ENCODE measurements at regions not wholly inside any gene's neighbourhood (a gene's known extent, or its start where the extent isn't known, plus 50 kb on each side); places are given as distances from the start of the nearest gene placed in this dataset.

DNA sequence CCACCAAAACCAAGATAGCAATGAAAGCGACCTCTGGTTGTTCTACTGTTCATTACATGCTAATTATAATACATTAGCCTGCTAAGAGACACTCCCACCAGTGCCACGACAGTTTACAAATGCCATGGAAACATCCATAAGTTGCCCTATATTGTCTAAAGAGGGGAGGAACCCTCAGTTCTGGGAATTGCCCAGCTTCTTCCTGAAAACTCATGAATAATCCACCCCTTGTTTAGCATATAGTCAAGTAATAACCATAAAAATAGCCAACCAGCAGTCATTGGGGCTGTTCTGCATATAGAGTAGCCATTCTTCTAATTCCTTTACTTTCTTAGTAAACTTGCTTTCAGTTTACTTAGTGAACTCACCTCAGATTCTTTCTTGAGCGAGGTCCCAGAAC, 189.8 kb upstream of the SOX11 start:
- Mint-ChIP-seq H3K27me3 (ENCODE audit: insufficient read depth, low read depth) (peaks cover 4% of the 10 kb centered on the region), H3K36me3 (no peaks in the 10 kb centered on the region), H3K9me3 (no peaks in the 10 kb centered on the region), H3K27ac (no peak overlapping the region), H3K4me3 (no peak overlapping the region), H3K4me1 (peaks cover 6% of the 10 kb centered on the region)
- H3K4me3 ChIP-seq, result no peak overlapping the region
- no peaks in the 10 kb centered on the region for H3F3A ChIP-seq (ENCODE audit: low read depth)
- H3K27me3 ChIP-seq, result no peaks in the 10 kb centered on the region
- no peak for DNase-seq (ENCODE audit: low spot score)
- no peak for TF ChIP-seq EZH2phosphoT487 (IDR thresholded peaks at IDR 0.05)
- TF ChIP-seq EZH2 (IDR thresholded peaks at IDR 0.05), result no peak
- TF ChIP-seq, protein P1, sequence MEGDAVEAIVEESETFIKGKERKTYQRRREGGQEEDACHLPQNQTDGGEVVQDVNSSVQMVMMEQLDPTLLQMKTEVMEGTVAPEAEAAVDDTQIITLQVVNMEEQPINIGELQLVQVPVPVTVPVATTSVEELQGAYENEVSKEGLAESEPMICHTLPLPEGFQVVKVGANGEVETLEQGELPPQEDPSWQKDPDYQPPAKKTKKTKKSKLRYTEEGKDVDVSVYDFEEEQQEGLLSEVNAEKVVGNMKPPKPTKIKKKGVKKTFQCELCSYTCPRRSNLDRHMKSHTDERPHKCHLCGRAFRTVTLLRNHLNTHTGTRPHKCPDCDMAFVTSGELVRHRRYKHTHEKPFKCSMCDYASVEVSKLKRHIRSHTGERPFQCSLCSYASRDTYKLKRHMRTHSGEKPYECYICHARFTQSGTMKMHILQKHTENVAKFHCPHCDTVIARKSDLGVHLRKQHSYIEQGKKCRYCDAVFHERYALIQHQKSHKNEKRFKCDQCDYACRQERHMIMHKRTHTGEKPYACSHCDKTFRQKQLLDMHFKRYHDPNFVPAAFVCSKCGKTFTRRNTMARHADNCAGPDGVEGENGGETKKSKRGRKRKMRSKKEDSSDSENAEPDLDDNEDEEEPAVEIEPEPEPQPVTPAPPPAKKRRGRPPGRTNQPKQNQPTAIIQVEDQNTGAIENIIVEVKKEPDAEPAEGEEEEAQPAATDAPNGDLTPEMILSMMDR (IDR thresholded peaks at IDR 0.05), result no peak
- no peaks in the 10 kb centered on the region for H4K20me1 ChIP-seq (ENCODE audit: low read depth)
- no peaks in the 10 kb centered on the region for H3K36me3 ChIP-seq
- no peak overlapping the region for H3K27ac ChIP-seq
- no peak overlapping the region for H3K9ac ChIP-seq
- H3K9me3 ChIP-seq (ENCODE audit: low read depth), result no peaks in the 10 kb centered on the region
- H3K4me1 ChIP-seq, result peaks cover 16% of the 10 kb centered on the region
- no peak overlapping the region for H2AFZ ChIP-seq (replicated peaks)
- H3K79me2 ChIP-seq (ENCODE audit: low read depth), result no peaks in the 10 kb centered on the region
- H3K4me2 ChIP-seq, result no peak overlapping the region

DNA sequence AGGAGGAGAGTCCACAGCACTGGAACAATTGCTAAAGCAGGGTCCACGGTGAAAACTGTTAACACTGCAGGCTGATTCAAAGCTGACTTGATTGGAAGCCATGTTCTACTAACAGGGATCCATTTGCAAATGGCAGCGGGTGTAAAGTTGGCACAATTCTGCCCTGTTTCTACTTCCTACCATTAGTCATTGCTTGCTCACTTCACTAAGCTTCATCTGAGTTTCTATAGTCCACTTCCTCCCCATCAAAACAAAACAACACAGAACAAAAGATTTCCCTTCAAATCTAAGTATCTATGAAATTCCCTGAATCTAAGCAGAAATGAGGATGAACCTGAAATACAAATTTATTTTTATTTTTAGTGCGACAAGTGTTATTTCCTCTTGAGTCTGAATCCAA, 187.4 kb upstream of the SOX11 start:
- Histone ChIP-seq H3K9me3 (ENCODE audit: low read depth) (no peaks in the 10 kb centered on the region), H4K20me1 (ENCODE audit: low read depth) (no peaks in the 10 kb centered on the region), H2AFZ (replicated peaks) (peak overlapping the region; percentile 15), H3K79me2 (ENCODE audit: low read depth) (no peaks in the 10 kb centered on the region), H3K9ac (no peak overlapping the region), H3K27me3 (no peaks in the 10 kb centered on the region), H3K27ac (no peak overlapping the region), H3K4me2 (no peak overlapping the region), H3K4me1 (peaks cover 18% of the 10 kb centered on the region), H3F3A (ENCODE audit: low read depth) (no peaks in the 10 kb centered on the region), H3K36me3 (no peaks in the 10 kb centered on the region), H3K4me3 (no peak overlapping the region)
- Mint-ChIP-seq H3K27me3 (ENCODE audit: insufficient read depth, low read depth) (peaks cover 2% of the 10 kb centered on the region), H3K36me3 (no peaks in the 10 kb centered on the region), H3K4me3 (no peak overlapping the region), H3K9me3 (no peaks in the 10 kb centered on the region), H3K27ac (no peak overlapping the region), H3K4me1 (peaks cover 6% of the 10 kb centered on the region)
- TF ChIP-seq EZH2 (IDR thresholded peaks at IDR 0.05) (no peak), EZH2phosphoT487 (IDR thresholded peaks at IDR 0.05) (no peak)
- TF ChIP-seq, protein P1 (IDR thresholded peaks at IDR 0.05), result no peak
- no peak for DNase-seq (ENCODE audit: low spot score)

DNA sequence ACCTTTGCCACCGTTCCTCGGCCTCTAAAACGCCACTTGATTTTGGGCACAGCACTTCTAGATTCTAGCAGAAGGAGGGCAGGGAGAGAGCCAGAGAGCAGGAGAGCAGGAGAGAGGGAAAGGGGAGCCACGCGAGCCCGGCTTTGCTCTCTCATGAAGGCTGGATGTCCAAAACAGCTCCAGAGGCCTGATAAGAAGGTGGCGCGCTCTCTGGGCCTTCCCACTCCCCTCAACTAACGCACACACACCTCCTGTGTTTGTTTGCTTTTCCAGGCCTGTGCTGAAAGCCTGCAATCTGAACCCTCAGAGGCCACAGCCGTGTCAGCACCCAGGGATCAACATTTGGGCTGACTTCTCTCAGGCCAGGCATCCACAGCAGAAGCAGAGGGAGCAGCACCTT, 184.8 kb upstream of the SOX11 start:
- TF ChIP-seq EZH2phosphoT487 (IDR thresholded peaks at IDR 0.05), result no peak
- TF ChIP-seq EZH2 (IDR thresholded peaks at IDR 0.05), result no peak
- TF ChIP-seq, protein P1 (IDR thresholded peaks at IDR 0.05), result no peak
- no peaks in the 10 kb centered on the region for H3K9me3 ChIP-seq (ENCODE audit: low read depth)
- H4K20me1 ChIP-seq (ENCODE audit: low read depth), result no peaks in the 10 kb centered on the region
- Mint-ChIP-seq H3K9me3 (no peaks in the 10 kb centered on the region), H3K27ac (peak overlapping the region; percentile 58), H3K4me3 (no peak overlapping the region), H3K27me3 (ENCODE audit: insufficient read depth, low read depth) (no peaks in the 10 kb centered on the region), H3K36me3 (no peaks in the 10 kb centered on the region), H3K4me1 (peaks cover 6% of the 10 kb centered on the region)
- H3K4me3 ChIP-seq, result no peak overlapping the region
- no peaks in the 10 kb centered on the region for H3F3A ChIP-seq (ENCODE audit: low read depth)
- H3K4me1 ChIP-seq, result peaks cover 18% of the 10 kb centered on the region
- H3K27me3 ChIP-seq, result no peaks in the 10 kb centered on the region
- no peaks in the 10 kb centered on the region for H3K79me2 ChIP-seq (ENCODE audit: low read depth)
- no peak overlapping the region for H3K27ac ChIP-seq
- H2AFZ ChIP-seq (replicated peaks), result peak overlapping the region; percentile 97
- no peak overlapping the region for H3K4me2 ChIP-seq
- H3K9ac ChIP-seq, result no peak overlapping the region
- no peaks in the 10 kb centered on the region for H3K36me3 ChIP-seq
- no peak for DNase-seq (ENCODE audit: low spot score)

Measured in neural progenitor cell (in vitro differentiated cells).